GM21723 (cell line): ENCODE measurements at regions not wholly inside any gene's neighbourhood (a gene's known extent, or its start where the extent isn't known, plus 50 kb on each side); places are given as distances from the start of the nearest gene placed in this dataset.

Experiments
- ATAC-seq: cut with Tn5 transposase; IDR thresholded peaks from one replicate; pipeline ENCODE4 v1.9.1; 2021; ENCODE audit warnings: mild to moderate bottlenecking, moderate library complexity; ENCODE audit not compliant: unreplicated experiment

DNA sequence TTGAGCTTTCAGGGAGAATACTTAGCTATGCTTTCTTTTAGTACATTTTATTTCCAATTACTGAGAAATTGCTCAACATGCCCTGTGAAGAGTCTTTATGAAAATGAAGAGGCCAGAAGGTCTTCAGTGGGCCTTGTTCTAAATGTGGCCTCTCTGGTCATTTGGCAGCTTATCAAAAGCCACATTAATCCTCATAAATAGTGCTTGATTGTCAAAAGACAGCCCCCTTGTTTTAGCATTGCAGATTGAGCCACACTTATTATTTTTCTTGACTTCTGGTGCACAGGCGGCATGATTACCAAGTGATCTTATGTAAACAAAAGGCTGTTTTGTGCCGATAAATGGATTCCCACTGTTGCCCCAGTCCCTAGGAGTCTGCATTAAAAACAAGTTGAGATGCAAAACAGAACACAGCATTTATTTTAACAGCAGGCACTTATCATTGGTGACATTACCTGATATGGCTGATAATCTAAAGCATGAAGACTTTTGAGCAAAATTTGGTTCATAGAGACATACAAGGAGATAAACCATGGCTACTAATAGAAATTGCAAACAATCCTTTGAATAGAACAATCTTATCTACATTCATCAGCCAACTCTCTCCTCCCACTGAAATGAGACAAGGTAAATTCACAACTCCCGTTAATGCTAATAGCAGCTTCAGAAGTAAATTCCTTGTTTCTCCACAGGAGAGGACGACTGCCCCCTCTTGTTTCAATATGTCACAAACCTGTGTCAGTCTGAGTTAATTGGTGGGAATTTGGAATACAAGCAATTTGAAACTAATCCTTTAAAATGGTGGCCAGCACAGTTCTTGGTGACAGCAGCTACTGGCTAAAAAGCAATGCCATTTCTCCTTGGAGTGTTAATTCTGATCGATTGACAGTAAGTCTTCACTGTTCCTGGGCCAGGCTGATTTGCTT is 194.3 kb downstream of the NSUN3 start:
- ATAC-seq, result no peak

DNA sequence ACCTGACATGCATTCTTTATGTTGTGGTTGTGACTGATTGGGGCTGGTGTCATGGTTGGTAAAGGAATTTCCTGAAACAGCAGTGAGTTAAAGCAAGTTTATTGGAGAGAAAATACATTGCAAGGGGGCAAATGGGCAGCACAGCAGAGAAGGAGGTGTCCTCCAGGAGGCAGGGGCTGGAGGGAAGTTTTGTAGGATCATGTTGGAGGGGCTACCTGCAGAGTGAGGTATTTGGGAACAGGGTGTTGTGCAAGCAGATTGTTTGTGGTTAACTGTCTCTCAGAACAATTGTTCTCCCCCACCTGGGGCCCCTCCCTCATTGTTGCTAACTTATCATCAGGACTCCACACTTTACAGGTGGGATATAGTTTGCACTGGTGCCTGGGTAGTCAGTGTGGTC is 196.0 kb downstream of the NSUN3 start:
- ATAC-seq, result no peak

DNA sequence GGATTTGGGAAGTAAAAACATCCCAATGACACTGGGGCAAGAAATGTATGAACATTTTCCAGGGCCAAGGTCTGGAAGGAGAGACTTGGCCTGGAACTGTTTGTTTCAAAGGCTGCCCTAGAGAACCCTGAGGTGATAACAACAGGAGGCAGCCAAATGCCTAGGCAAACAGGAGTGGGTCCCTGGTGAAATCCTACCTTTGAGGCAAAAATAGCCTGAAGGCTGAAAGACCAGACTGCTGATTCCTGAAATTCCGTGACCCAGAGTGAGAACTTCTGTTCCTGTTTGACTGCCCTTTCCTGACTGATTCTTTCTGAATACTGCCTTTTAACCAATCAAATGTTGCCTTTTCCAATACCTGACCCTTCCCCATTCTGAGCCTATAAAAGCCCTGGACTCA is 196.4 kb downstream of the NSUN3 start:
- no peak for ATAC-seq

DNA sequence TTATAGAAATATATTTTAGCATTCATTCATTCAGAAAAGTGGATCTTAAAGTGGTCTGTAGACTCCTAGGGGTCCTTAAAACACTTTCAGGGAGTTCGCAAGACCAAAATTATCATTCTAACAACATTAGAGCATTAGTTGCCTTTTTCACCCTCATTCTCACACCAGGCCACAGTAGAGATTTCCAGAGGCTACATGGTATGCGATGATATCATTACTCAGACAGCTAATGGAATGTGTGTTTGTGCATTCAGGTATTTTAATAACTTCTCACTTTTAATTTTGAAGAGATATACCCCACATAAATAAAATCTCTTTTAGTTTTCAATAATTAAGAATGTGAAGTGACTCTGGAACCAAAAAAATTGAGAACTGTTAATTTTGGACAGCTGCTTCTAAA is 206.9 kb downstream of the NSUN3 start:
- no peak for ATAC-seq

DNA sequence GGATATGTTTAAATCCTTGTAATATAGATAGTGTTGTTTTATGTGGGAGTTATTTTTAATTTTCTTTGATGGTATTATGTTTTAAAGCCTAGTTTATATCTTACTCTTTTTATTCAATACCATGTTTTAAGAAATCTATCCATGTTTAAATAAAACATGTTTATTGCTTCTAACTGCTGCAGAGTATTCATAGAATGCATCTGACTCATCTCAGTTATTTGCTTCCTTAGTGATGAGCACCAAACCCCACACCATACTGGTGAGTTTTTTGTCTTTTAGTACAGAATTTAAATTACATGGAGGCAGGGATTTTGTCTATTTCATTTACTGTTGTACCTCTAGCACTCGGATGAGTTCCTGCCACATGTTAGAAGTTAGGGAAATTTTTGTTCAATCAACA is 209.2 kb downstream of the NSUN3 start:
- no peak for ATAC-seq

DNA sequence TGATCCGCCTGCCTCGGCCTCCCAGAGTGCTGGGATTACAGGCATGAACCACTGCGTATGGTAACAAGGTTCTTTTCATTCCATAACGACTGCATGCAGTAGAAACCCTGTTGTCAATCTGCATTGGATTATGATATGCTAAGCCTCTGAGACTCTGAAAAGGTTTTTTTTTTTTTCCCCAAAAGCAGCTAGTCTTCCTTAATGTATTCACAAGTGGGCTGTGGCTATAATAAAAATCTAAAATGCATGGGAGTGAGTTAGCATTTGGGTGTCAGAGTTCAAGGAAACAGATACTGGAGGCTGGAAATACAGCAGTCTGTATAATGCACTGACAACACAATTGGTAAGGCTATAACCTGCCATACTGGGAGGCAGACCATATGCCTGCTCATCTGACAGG is 218.1 kb downstream of the NSUN3 start:
- no peak for ATAC-seq

DNA sequence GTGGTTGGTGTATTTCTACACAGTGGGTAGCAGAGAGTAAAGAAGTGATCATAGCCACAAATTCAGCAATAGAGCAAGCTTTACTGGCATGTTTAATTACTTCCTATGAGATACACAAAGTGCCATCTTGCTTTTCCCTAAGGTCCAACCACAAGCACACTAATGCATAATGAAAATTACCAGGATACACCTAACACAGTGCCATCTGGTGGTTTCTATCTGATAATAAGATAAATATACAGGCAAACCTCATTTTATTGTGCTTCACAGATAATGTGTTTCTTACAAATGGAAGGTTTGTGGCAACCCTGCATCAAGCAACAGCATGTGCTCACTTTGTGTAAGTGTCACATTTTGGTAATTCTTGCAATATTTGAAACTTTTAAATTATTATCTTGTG is 223.0 kb downstream of the NSUN3 start:
- no peak for ATAC-seq

DNA sequence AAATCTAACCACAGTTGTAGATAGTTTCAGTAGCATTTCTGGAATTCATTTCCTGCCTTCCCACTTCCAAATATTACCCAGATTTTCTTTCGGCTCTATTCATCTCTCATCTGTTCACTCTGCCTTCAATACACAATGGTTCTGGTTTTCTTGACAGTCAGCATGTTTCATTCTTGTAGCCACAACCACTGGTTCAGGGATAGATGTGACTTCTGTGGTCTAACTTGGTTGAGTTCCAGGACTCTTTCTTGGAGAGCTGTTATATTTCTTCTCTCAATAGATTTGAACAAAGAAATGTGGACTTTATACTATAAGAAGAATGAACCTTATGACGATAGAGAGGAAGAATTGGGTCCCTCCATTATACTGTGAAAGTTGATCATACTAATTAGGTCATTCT is 228.8 kb downstream of the NSUN3 start:
- no peak for ATAC-seq

DNA sequence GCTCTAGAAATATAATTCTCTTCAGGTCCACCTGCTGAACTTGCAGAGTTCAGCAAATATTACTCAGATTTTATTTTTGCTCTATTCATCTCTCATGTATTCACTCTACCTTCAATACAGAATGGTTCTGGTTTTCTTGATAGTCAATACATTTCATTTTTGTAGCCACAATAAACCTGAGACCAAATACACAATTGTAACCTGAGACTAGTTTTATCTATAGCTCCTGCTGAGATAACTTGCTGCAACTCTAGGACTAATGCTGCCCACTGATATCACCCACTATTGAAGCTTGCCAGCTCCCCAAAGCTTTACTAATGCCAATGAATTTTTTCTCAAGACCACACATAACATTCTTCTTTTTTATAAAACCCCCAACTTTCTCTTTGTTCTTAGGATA is 229.3 kb downstream of the NSUN3 start:
- no peak for ATAC-seq

DNA sequence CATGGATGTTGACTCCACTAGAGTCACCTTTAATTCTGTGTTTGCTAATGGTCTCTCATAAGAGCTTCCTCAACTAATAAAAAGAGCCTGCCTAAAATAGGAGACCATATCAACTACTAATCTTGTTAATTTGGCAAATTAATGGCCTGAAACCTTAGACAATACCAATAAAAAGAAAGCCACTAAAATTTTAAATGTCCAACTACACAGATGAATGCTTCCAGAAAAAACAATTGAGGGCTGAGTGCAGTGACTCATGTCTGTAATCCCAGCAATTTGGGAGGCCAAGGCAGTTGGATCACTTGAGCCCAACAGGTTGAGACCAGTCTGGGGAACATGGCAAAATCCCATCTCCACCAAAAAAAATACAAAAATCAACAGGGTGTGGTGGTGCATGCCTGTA is 230.9 kb downstream of the NSUN3 start:
- ATAC-seq, result no peak

DNA sequence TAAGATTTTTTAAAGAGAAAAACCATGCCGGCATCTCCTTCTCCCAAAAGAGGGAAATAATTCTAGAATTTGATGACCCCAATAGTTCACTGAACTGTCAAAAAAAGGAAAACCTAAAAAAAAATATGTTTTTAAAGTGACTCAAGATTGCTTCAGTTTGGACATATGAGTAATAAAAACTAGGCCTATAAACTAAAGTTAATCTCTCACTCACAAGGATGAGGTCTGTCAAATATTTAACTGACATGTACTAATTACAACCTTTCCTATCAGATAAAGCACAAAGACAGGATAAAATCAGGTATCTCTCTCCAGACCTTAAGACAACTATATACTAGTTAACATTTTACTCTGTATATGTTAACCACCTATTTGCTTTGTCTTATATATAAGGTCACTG is 231.9 kb downstream of the NSUN3 start:
- ATAC-seq, result no peak

DNA sequence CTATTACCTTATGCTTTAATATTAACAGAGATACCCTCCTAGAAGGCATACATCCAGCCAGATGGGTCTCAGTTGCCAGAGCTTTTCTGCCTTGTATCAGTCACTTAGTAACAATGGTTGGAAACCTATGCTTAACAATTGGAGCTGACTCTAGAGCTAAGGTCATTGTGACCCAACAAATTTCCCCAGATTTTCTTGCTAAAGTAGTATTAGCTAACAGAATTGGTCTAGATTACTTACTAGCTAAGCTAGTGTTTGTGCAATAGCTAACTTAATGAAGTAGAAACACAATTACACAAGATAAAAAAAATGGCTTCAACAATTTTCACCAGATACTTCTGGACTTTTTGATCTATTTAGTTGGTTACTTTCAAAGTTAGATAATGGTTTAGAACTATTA is 236.9 kb downstream of the NSUN3 start:
- ATAC-seq, result no peak

DNA sequence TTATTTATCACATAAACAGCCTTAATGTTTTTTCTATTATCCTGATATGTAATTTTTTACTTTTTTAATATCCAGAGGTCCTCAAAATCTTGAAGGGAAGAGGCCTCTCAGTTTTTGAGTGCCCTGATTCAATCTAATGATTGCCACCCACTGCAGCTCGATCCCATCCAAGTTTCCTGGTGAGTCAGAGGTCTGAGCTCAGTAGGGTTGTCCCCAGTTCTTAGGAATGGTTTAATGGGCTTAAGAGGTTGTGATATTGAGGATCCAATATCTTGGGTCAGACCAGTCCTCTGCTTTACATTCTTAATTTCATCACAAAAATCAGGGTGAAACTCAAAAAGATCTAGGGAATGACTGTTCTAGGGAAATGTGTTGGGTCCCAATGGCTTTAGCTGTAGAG is 238.5 kb downstream of the NSUN3 start:
- no peak for ATAC-seq

DNA sequence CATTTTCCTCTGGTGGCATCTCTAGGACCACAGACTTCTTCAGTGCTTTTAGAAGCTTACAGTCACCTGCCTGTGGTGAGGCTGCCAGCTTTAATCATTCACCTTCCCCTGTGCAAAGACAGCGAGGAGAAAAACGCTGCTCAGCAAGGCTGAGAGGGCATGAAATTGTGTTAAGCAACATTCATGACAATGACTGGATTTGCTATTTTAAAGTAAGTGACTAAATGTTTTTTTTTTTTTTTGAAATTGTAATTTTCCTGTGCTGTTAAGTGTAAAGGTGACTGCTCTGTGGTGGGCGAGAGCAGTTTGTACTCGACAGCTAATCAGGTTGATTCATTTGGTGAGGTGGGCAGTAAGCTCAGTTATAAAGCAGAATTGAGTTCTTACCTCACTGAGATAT is 240.4 kb downstream of the NSUN3 start:
- no peak for ATAC-seq

DNA sequence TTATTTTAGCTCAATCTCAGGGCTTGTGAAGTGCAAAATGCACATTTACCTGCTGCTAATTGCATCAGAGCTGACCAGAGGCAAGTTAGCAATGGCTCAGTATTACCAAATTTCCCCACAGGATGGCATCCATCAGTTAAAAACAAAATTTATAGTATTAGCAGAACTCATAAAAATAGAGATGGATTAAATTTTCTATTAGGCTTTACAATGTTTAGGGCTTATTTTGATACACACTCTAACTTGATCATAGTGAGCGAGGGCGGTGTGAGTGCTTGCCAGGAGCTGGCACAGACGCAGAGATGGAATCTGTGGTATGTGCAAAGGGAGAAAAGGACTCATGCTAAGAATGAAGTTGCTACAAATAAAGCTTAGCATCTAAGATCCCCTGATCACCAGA is 241.0 kb downstream of the NSUN3 start:
- no peak for ATAC-seq

DNA sequence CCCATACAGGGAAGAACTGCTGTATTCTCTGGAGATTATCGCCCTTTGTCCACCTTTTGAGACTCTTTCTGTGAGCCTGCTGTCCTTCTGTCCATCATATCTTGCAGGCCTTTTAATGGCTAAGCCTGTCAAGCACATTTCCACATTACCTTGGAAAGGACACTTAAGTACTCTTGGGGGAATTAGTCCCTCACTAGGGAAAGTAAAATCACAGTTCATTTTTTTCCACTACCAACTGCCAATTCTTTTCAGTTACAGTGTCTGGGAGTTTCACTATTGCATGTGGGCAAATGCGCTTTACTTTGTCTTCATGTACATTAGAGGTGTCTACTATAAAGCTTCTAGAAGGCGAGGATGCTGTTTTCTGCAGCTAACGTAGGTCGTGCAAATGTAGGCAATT is 242.1 kb downstream of the NSUN3 start:
- no peak for ATAC-seq

DNA sequence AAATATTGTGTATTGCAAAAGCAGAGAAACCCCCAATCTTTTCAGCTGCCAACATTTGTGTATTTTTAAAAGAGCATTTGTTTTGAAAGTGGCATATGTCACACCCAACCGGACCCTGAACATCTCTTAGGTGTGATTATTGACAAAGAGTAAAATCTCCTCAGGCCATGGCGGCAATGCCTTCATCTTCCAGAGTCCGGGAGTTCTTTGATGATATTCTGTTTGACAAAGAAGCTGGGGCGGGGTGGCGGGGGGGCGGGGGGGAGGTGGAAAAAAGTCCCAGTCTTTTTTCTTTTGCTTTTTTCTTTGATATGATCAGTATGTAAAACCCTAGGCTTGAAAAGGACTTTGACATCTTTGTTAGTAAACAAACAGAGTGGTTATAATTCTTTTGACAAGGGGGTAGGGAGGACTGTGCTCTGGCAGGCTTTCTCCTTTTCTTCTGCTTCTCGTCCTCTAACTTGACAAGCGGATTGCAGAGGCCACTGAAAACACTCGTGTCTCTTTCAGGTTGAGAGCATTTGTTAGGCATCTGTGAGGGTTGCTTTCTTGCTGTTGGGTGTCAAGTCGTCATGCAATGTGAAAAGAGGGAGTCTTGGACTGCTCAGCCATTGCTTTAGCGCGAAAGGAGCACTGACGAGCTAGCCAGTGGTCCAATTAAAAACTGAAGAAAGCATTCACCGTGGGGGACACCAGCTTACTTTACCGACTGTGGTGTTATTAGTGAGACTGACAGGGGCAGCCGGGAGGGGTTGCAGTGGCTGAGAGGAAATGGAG is 243.2 kb downstream of the NSUN3 start:
- no peak for ATAC-seq

DNA sequence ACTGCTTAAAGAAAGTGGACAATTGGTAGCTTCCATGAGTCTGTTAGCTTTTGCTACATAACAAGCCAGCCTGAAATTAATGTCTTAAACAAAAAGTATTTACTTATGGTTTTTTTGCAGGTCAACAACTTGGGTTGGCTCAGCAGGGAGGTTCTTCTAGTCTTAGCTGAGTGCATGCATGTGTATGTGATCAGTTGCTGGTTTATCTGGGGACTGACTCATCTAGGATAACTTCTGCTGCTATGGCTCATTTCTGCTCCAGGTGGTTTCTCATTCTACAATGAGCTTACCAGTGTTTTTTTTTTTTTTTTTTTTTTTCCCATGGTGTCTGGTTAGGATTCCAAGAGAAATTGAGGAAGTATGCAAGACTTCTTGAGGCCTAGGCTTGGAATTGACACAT is 244.7 kb downstream of the NSUN3 start:
- no peak for ATAC-seq

DNA sequence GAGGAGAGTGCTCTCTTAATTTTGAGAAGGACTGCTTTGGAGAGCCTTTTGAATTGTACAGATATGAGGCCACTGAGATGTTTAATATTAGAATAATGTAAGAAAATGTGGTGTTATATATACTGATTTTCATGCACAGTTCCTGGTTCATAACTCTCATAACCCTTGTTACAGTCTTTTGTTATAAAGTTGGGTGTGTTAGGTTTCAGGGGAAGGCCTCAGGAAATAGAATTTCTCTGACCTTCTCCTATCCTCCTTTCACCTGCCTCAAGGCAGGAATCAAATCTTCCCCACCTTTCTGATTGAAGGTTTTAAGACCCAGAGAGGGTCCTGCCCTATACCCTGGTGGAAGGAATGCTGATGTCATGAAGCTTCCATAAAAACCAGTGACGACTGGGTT is 245.9 kb downstream of the NSUN3 start:
- no peak for ATAC-seq

DNA sequence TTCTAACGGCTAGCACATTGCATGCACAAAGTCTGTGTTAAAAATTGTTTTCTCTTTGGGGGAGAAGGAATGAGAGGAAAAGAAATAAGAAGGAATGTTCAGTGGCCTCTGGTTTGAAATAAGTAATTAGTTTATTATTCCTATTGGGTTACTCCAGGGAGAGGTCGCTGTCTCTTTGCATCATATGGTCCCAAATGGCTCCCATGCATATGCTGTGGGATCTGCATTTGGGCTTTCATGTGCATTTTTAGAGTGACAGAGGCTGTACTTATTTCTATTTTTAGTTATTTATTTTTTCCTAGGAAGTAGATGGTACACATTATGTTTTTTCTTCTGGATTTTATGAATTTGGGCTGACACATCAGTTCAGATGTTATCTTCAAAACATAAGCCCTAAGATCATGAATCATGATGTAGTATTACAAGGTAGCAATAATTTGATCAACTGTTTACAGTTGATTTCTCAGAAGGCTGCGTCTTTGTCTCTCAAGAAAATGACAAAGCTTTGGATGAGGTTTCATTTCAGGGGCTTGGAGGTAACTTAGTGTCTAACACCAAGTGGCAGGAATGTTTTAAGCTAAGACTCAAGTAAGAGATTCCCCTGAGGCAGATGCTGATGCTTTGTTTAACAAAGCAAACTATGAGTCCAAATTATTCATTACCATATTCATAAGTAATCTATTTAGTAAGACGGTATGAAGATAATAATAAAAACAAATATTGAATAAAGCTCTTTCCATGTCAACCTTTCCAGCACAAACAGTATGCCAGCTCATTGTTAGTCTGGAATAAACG is 247.7 kb downstream of the NSUN3 start:
- no peak for ATAC-seq

DNA sequence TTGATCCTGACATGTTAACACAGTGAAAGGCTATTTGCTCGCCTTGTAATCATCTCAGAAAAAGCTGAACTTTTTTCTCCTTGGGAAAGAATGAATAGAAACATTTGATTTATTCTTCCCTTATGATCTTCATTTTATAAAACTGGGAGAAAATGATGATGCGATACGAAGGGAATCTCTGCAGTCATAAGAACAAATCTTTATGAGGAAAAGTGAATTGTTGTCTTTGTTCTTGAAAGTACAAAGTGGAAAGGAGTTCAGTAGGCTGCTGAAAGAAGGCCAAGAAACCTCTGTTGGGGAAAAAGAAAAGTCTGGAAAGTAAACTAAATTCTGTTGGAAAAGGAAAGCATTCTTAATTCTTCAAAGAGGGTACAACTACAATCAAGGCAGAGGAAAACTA is 248.8 kb downstream of the NSUN3 start:
- no peak for ATAC-seq
